ENCODE measurements at regions not wholly inside any gene's neighbourhood (a gene's known extent, or its start where the extent isn't known, plus 50 kb on each side); places are given as distances from the start of the nearest gene placed in this dataset.

- TF ChIP-seq POLR2A (IDR thresholded peaks at IDR 0.05) (no peak), CTCF (IDR thresholded peaks at IDR 0.05) (no peak)
Observed at GRCh38 chr1:79726911-79727310, 720.4 kb upstream of the ADGRL4 start.

All from breast epithelium (tissue), 3 donors.